SK-N-MC (cell line): ENCODE measurements at regions not wholly inside any gene's neighbourhood (a gene's known extent, or its start where the extent isn't known, plus 50 kb on each side); places are given as distances from the start of the nearest gene placed in this dataset.

Experiments
- DNase-seq: peaks from one replicate; pipeline ENCODE4 v3.0.0-alpha.2; 2011; ENCODE audit warnings: low read depth, low spot score
- H3K27ac ChIP-seq: fragments of 200-600 bp; sonication (generic); 2 replicates; pipeline ENCODE4 v1.5.1; 2016; ENCODE audit warnings: mixed run types
- H3K36me3 ChIP-seq: fragments of 200-600 bp; sonication (generic); 2 replicates; pipeline ENCODE4 v1.6.1; 2017; ENCODE audit warnings: antibody characterized with exemption, low read length, mixed read lengths; ENCODE audit not compliant: insufficient read depth
- H3K4me3 ChIP-seq: fragments of 200-600 bp; sonication (generic); 2 replicates; pipeline ENCODE4 v1.5.1; 2016
- H3K9ac ChIP-seq: fragments of 200-600 bp; sonication (generic); 2 replicates; pipeline ENCODE4 v1.8.0; 2017; ENCODE audit warnings: mixed run types, mixed read lengths; ENCODE audit not compliant: insufficient read length
- H3K9me3 ChIP-seq: fragments of 200-600 bp; sonication (generic); 2 replicates; pipeline ENCODE4 v1.6.1; 2017; ENCODE audit warnings: low read depth, mild to moderate bottlenecking, antibody characterized with exemption, low read length, moderate library complexity, mixed read lengths
- EZH2 ChIP-seq: fragments of 200-600 bp; sonication (generic); IDR thresholded peaks from one replicate; pipeline ENCODE4 v1.6.1; 2017; ENCODE audit warnings: antibody characterized with exemption
- FOXP2 ChIP-seq: optimal IDR thresholded peaks from 2 replicates; pipeline ENCODE3; 2011; ENCODE audit warnings: mild to moderate bottlenecking, moderate library complexity; ENCODE audit not compliant: insufficient read depth; ENCODE audit errors: extremely low read length, control extremely low read depth
- POLR2AphosphoS5 ChIP-seq: IDR thresholded peaks from 2 replicates; pipeline ENCODE4 v1.6.1; 2012; ENCODE audit warnings: mild to moderate bottlenecking, low read depth, low read length, borderline replicate concordance

DNA sequence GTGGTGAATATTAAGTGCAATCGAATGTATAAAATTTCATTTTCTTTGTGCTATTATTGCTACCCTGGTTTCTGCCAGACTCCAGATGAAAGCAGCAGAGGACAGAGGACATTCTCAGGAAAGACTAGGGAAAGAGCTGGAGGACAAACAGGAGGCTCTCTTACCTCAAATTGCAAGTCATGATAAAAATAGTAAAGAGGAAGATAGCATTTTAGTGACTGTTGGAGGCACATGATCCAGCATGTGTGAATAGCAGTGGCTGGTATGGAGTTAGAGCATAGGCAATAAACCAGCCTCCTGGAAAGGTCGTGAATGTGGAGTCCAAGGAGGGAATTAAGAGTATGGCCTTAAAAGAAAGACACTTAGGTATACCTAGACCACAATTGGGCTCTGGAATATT lies 1040.0 kb downstream of the STPG2 start:
- H3K36me3 ChIP-seq, result no peaks in the 10 kb centered on the region
- DNase-seq, result no peak
- TF ChIP-seq EZH2, result no peak
- TF ChIP-seq POLR2AphosphoS5, result no peak
- no peak for TF ChIP-seq FOXP2
- H3K27ac ChIP-seq, result no peak overlapping the region
- H3K9me3 ChIP-seq, result no peaks in the 10 kb centered on the region
- no peak overlapping the region for H3K9ac ChIP-seq
- H3K4me3 ChIP-seq, result no peak overlapping the region

- Histone ChIP-seq H3K4me3 (no peak overlapping the region), H3K9ac (no peak overlapping the region), H3K27ac (no peak overlapping the region), H3K36me3 (no peaks in the 10 kb centered on the region), H3K9me3 (no peaks in the 10 kb centered on the region)
- no peak for DNase-seq
- TF ChIP-seq EZH2, result no peak
These were observed 1039.3 kb downstream of the STPG2 start for GRCh38 chr4:97104006-97104405.

DNA sequence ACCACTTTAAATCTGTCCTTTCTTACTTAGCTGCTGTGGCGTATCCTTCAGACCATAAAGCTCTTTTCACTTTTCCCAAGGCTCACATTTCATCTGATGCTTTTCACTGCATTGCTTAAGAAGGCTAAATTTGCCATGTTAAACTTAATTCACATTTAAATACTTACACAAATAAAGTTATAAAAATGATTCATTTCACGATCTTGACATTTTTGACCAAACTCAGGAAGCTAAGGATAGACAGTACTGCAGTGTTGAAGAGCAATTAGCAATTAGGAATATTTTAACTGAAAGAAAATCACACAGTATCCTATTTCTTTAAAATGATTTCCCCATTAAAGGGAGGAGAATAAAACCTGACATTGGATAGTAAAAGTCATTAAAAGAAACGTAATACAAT lies 1038.6 kb downstream of the STPG2 start:
- no peak for DNase-seq
- Histone ChIP-seq H3K9me3 (no peaks in the 10 kb centered on the region), H3K36me3 (no peaks in the 10 kb centered on the region), H3K27ac (no peak overlapping the region), H3K9ac (no peak overlapping the region), H3K4me3 (no peak overlapping the region)
- TF ChIP-seq POLR2AphosphoS5 (no peak), FOXP2 (no peak), EZH2 (no peak)

DNA sequence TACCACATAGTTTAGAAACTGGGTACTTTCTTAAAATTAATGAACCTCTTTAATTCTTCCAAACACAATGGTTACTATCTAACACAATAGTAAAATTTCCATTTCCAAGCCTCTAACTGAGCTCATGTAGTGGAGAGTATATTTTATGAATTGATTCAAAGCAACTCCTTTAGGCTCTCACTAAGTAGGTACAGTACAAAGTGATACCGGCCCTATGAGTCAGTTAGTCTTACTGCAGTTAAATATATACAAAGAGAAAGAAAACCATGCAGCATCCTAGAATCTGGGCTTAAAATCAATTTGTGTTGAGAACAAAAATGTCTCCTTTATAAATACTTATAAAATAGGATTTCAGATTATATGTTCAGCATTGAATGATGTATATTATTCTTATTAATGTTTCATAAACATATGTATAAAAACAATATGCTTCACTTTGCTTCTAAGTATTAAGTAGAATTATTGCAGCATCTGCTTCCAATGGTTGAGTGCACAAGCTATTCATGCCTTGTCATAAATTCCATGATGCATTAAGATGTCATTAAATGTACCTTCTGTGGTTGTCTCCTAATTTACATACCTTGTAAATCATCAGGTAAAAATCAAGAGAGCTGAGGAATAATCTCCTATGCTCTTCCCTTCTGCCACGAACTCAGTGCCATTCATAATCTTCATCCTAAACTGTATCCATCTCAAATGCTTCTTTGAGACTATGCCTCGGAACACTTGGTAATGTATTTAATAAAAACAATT lies 1037.8 kb downstream of the STPG2 start:
- H3K9ac ChIP-seq, result no peak overlapping the region
- no peak overlapping the region for H3K27ac ChIP-seq
- no peak for TF ChIP-seq POLR2AphosphoS5
- TF ChIP-seq EZH2, result no peak
- TF ChIP-seq FOXP2, result no peak
- no peak overlapping the region for H3K4me3 ChIP-seq
- no peak for DNase-seq
- H3K9me3 ChIP-seq, result no peaks in the 10 kb centered on the region
- no peaks in the 10 kb centered on the region for H3K36me3 ChIP-seq

DNA sequence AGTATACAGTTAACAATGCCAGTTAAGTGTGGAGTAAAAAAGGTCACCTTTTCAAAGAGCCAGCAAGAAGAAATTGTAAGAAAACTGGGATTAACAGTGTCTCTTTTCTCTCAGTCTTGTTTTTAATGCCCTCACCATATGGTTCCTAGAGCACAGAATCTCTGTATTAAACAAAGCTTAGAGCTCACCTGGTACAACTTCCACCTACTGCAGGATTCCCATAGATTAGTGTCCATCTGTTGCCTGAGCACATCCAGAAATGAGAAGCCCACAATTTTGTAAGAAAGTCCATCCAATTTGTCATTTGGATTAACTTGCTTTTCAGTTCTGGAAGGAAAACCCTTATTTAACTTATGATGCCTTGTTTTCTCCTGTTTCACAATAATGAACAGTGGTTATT lies 1037.1 kb downstream of the STPG2 start:
- Histone ChIP-seq H3K9ac (no peak overlapping the region), H3K9me3 (no peaks in the 10 kb centered on the region), H3K27ac (no peak overlapping the region), H3K36me3 (no peaks in the 10 kb centered on the region), H3K4me3 (no peak overlapping the region)
- no peak for TF ChIP-seq EZH2
- TF ChIP-seq POLR2AphosphoS5, result no peak
- no peak for TF ChIP-seq FOXP2
- DNase-seq, result no peak

DNA sequence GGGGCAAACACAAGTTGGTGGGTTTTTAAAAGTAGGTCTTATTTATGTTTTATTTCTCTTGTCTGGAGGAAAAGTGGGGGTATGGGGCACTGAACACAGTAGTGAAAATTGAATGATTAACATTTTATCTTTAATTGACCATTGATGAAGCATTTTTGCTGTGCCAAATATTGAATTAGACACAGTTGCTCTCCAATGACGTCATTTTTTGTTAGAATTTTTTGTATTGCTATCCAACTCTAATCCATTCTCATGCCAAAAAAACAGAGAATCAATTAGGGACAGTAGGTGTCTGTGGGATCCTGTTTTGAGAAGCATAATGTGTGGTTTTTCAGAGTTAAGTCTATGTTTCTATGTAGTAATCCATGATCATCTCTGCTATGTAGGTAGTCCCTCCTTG lies 1032.8 kb downstream of the STPG2 start:
- Histone ChIP-seq H3K9me3 (no peaks in the 10 kb centered on the region), H3K36me3 (no peaks in the 10 kb centered on the region), H3K4me3 (no peak overlapping the region), H3K9ac (no peak overlapping the region), H3K27ac (no peak overlapping the region)
- TF ChIP-seq POLR2AphosphoS5 (no peak), EZH2 (no peak), FOXP2 (no peak)
- no peak for DNase-seq

DNA sequence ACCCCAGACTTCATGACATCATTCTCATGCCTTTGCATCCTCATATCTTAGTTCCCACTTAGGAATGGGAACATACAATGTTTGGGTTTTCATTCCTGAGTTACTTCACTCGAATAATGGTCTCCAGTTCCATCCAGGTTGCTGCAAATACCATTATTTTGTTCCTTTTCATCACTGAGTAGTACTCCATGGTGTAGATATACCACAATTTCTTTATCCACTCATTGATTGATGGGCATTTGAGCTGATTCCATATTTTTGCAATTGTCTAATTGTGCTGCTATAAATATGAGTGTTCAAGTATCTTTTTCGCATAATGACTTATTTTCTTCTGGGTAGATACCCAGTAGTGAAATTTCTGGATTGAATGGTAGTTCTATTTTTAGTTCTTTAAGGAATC lies 1026.8 kb downstream of the STPG2 start:
- no peak for DNase-seq
- Histone ChIP-seq H3K9ac (no peak overlapping the region), H3K36me3 (no peaks in the 10 kb centered on the region), H3K4me3 (no peak overlapping the region), H3K27ac (no peak overlapping the region), H3K9me3 (no peaks in the 10 kb centered on the region)
- TF ChIP-seq EZH2 (no peak), FOXP2 (no peak), POLR2AphosphoS5 (no peak)

GRCh38 chr4:97121493-97121892 lies 1021.8 kb downstream of the STPG2 start:
- no peak overlapping the region for H3K4me3 ChIP-seq
- H3K9ac ChIP-seq, result no peak overlapping the region

DNA sequence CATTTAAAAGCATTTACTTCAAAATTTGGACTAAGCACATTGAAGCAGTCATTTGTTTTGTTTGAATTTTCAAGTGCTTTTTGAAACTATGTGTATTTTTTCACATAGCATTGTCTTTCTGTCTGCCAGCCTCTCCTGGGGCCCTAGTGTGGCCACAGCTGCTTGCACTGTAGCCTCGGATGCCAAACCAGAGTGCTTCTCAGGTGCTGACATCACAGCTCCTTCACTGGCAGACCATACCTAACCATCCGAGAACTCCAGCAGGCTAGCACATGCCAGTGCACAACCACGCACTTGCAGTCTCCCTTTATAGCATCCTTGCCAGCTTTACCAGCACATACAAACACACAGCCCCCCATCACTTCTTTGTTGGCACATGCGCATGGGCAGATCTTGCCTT lies 1019.7 kb downstream of the STPG2 start:
- H3K4me3 ChIP-seq, result no peak overlapping the region
- no peak for DNase-seq
- TF ChIP-seq FOXP2 (no peak), EZH2 (no peak), POLR2AphosphoS5 (no peak)
- H3K36me3 ChIP-seq, result no peaks in the 10 kb centered on the region
- no peaks in the 10 kb centered on the region for H3K9me3 ChIP-seq
- no peak overlapping the region for H3K27ac ChIP-seq
- H3K9ac ChIP-seq, result no peak overlapping the region

More at GRCh38 chr4:97121493-97121892, 1021.8 kb downstream of the STPG2 start:
- Histone ChIP-seq H3K27ac (no peak overlapping the region), H3K36me3 (no peaks in the 10 kb centered on the region), H3K9me3 (no peaks in the 10 kb centered on the region)
- no peak for DNase-seq
- no peak for TF ChIP-seq EZH2
- TF ChIP-seq POLR2AphosphoS5, result no peak
- TF ChIP-seq FOXP2, result no peak
